SK-N-SH (cell line): ENCODE measurements at regions not wholly inside any gene's neighbourhood (a gene's known extent, or its start where the extent isn't known, plus 50 kb on each side); places are given as distances from the start of the nearest gene placed in this dataset.
"Not testable (repeated sequence)": the region's sequence is repeated elsewhere in the genome, so short reads cannot be mapped to it uniquely, and the experiment has no call there.

Source experiments
- CTCF ChIA-PET: fragments of 300-600, 350-600 bp; formaldehyde crosslinking; extraction: SDS; loops from one replicate; lab custom pipeline; 2021; lab: Yijun Ruan, JAX
- POLR2A ChIA-PET: fragments of 350-600 bp; sonication (Branson Sonifier 250); formaldehyde crosslinking; extraction: SDS; loops from one replicate; lab custom pipeline; 2020; ENCODE audit warnings: antibody characterized with exemption, inconsistent platforms; lab: Yijun Ruan, JAX
- DNase-seq: peaks from one replicate; pipeline ENCODE4 v3.0.0; 2012
- H2AFZ ChIP-seq: fragments of 200-600 bp; sonication (generic); 2 replicates; pipeline ENCODE4 v1.8.1; 2016; ENCODE audit warnings: antibody characterized with exemption, mild to moderate bottlenecking, low read depth
- H3F3A ChIP-seq: fragments of 200-600 bp; sonication (generic); replicated peaks from 2 replicates; pipeline ENCODE3; 2016; ENCODE audit warnings: antibody characterized with exemption, mild to moderate bottlenecking; ENCODE audit not compliant: insufficient read depth
- H3K27ac ChIP-seq, 2 experiments: fragments of 200-500 bp in 1 of 2; fragments of 200-600 bp in 1 of 2; sonication (Bioruptor generic) in 1 of 2; sonication (generic), shearing (Covaris generic) in 1 of 2; 2 replicates each; pipeline versions ENCODE4 v1.5.1 to v1.6.1; 2014 to 2016; ENCODE audit warnings: low read depth in 2 of 2, inconsistent platforms in 1 of 2, low read length in 1 of 2, mild to moderate bottlenecking in 1 of 2, mixed read lengths in 1 of 2
- H3K27me3 ChIP-seq: fragments of 200-600 bp; sonication (generic), shearing (Covaris generic); 2 replicates; pipeline ENCODE4 v1.6.1; 2016; ENCODE audit warnings: mixed run types; ENCODE audit not compliant: insufficient read depth
- H3K36me3 ChIP-seq, 2 experiments: fragments of 200-500 bp in 1 of 2; fragments of 200-600 bp in 1 of 2; sonication (Bioruptor generic) in 1 of 2; sonication (generic) in 1 of 2; replicated peaks in 1 of 2; 2 replicates each; pipeline versions ENCODE3 to v1.5.1; 2014 to 2016; ENCODE audit warnings: low read length in 1 of 2, mild to moderate bottlenecking in 1 of 2; ENCODE audit not compliant: insufficient read depth in 2 of 2, control insufficient read depth in 1 of 2
- H3K4me1 ChIP-seq, 2 experiments: fragments of 200-500 bp in 1 of 2; fragments of 200-600 bp in 1 of 2; sonication (Bioruptor generic) in 1 of 2; sonication (generic), shearing (Covaris generic) in 1 of 2; 2 replicates each; pipeline versions ENCODE4 v1.5.1 to v1.6.1; 2014 to 2016; ENCODE audit warnings: low read depth in 1 of 2, low read length in 1 of 2, mixed run types in 1 of 2; ENCODE audit not compliant: insufficient read depth in 2 of 2, control insufficient read depth in 1 of 2
- H3K4me2 ChIP-seq: fragments of 200-600 bp; sonication (generic), shearing (Covaris generic); 2 replicates; pipeline ENCODE4 v1.6.1; 2017; ENCODE audit warnings: mixed run types
- H3K4me3 ChIP-seq, 2 experiments: fragments of 200-500 bp in 1 of 2; fragments of 200-600 bp in 1 of 2; sonication (Bioruptor generic) in 1 of 2; sonication (generic), shearing (Covaris generic) in 1 of 2; 2 replicates each; pipeline versions ENCODE4 v1.5.1 to v1.8.1; 2014 to 2016; ENCODE audit warnings: low read depth in 2 of 2, inconsistent platforms in 1 of 2, low read length in 1 of 2, mild to moderate bottlenecking in 1 of 2, mixed read lengths in 1 of 2, moderate library complexity in 1 of 2
- H3K79me2 ChIP-seq: fragments of 200-600 bp; sonication (generic); 2 replicates; pipeline ENCODE4 v1.8.1; 2017; ENCODE audit warnings: mild to moderate bottlenecking; ENCODE audit not compliant: insufficient read depth
- H3K9ac ChIP-seq: fragments of 200-600 bp; sonication (generic); 2 replicates; pipeline ENCODE4 v1.6.1; 2017; ENCODE audit warnings: mixed run types
- H3K9me2 ChIP-seq: fragments of 200-600 bp; sonication (generic); 2 replicates; pipeline ENCODE4 v1.6.1; 2017; ENCODE audit warnings: mixed run types
- H3K9me3 ChIP-seq: fragments of 200-600 bp; sonication (generic); 2 replicates; pipeline ENCODE4 v1.6.1; 2017; ENCODE audit warnings: mixed run types, mild to moderate bottlenecking, moderate library complexity
- H4K20me1 ChIP-seq: fragments of 200-600 bp; sonication (generic); 2 replicates; pipeline ENCODE4 v1.6.1; 2017; ENCODE audit warnings: mild to moderate bottlenecking, mixed run types; ENCODE audit not compliant: insufficient read depth
- CHD2 ChIP-seq: fragments of 150-350 bp; IDR thresholded peaks from 2 replicates; pipeline ENCODE4 v1.6.1; 2018; ENCODE audit warnings: low read length; ENCODE audit not compliant: partially characterized antibody
- ELF1 ChIP-seq: IDR thresholded peaks from 2 replicates; pipeline ENCODE4 v1.4.0; 2012
- EP300 ChIP-seq, 2 experiments: IDR thresholded peaks; 2 replicates each; pipeline versions ENCODE4 v1.4.0 to v1.6.1; 2012; ENCODE audit warnings: borderline replicate concordance in 1 of 2, low read depth in 1 of 2, low read length in 1 of 2
- FOXM1 ChIP-seq: IDR thresholded peaks from 2 replicates; pipeline ENCODE4 v1.4.0; 2012; ENCODE audit warnings: low read depth, mild to moderate bottlenecking
- GABPA ChIP-seq: IDR thresholded peaks from 2 replicates; pipeline ENCODE4 v1.4.0; 2012; ENCODE audit warnings: low read depth, mild to moderate bottlenecking
- GATA2 ChIP-seq: sonication (generic); formaldehyde crosslinking; IDR thresholded peaks from 2 replicates; pipeline ENCODE4 v1.5.0; 2020; ENCODE audit warnings: mild to moderate bottlenecking, missing genetic modification reagents
- IRF3 ChIP-seq: fragments of 150-350 bp; IDR thresholded peaks from 2 replicates; pipeline ENCODE4 v1.6.1; 2016; ENCODE audit warnings: mild to moderate bottlenecking, low read depth, low read length
- JUND ChIP-seq: IDR thresholded peaks from 2 replicates; pipeline ENCODE4 v1.4.0; 2012
- MXI1 ChIP-seq: IDR thresholded peaks from 2 replicates; pipeline ENCODE4 v1.6.1; 2012; ENCODE audit warnings: mild to moderate bottlenecking, low read depth, low read length, improper control_type of control experiment
- NRF1 ChIP-seq: IDR thresholded peaks from 2 replicates; pipeline ENCODE4 v1.6.1; 2012; ENCODE audit warnings: low read depth, mild to moderate bottlenecking, low read length
- POLR2AphosphoS5 ChIP-seq: IDR thresholded peaks from 2 replicates; pipeline ENCODE4 v1.6.1; 2012; ENCODE audit warnings: low read depth, low read length
- RAD21 ChIP-seq: IDR thresholded peaks from 2 replicates; pipeline ENCODE4 v1.6.1; 2012; ENCODE audit warnings: mild to moderate bottlenecking, low read length
- REST ChIP-seq: IDR thresholded peaks from 2 replicates; pipeline ENCODE4 v1.6.1; 2012; ENCODE audit warnings: mild to moderate bottlenecking, low read depth, low read length, moderate library complexity
- RXRA ChIP-seq: IDR thresholded peaks from 2 replicates; pipeline ENCODE4 v1.4.0; 2012; ENCODE audit warnings: low read depth, mild to moderate bottlenecking, borderline replicate concordance
- SIN3A ChIP-seq: IDR thresholded peaks from 2 replicates; pipeline ENCODE4 v1.6.1; 2012; ENCODE audit warnings: low read depth, mild to moderate bottlenecking, low read length, moderate library complexity, borderline replicate concordance
- SMC3 ChIP-seq: IDR thresholded peaks from 2 replicates; pipeline ENCODE4 v1.6.1; 2012; ENCODE audit warnings: low read depth, low read length, improper control_type of control experiment
- TAF1 ChIP-seq: IDR thresholded peaks from 2 replicates; pipeline ENCODE4 v1.6.1; 2012; ENCODE audit warnings: low read depth, mild to moderate bottlenecking, low read length, moderate library complexity, borderline replicate concordance
- USF1 ChIP-seq: IDR thresholded peaks from 2 replicates; pipeline ENCODE4 v1.4.0; 2012; ENCODE audit warnings: low read depth, borderline replicate concordance
- YY1 ChIP-seq: IDR thresholded peaks from 2 replicates; pipeline ENCODE4 v1.4.0; 2012; ENCODE audit warnings: low read depth, mild to moderate bottlenecking
- WGBS: methylation state at CpG from one replicate; pipeline ENCODE4 v1.1.6; 2017; ENCODE audit warnings: low lambda C conversion rate; 5-methylcytosine and 5-hydroxymethylcytosine counted together

GRCh38 chr1:116847688-116848531, 61.8 kb upstream of the PTGFRN start (continued):
- no peak for TF ChIP-seq YY1

GRCh38 chr1:116850436-116850835, 59.3 kb upstream of the PTGFRN start:
- WGBS = 53% methylated on average over 1 of the region's 1 CpG
- Histone ChIP-seq H3K9me2 (no peaks in the 10 kb centered on the region), H3F3A (no peaks in the 10 kb centered on the region), H4K20me1 (no peaks in the 10 kb centered on the region), H3K9me3 (no peaks in the 10 kb centered on the region), H3K4me3 (no peak overlapping the region), H3K27me3 (no peaks in the 10 kb centered on the region), H3K9ac (no peak overlapping the region), H3K4me2 (no peak overlapping the region), H3K36me3 (no peaks in the 10 kb centered on the region), H3K27ac (no peak overlapping the region), H3K4me1 (peaks cover 23 to 26% of the 10 kb centered on the region in 2 experiments), H2AFZ (no peak overlapping the region), H3K79me2 (no peaks in the 10 kb centered on the region)
- DNase-seq = no peak
- no peak for TF ChIP-seq NRF1
- no peak for TF ChIP-seq CHD2
- TF ChIP-seq ELF1 = no peak
- TF ChIP-seq REST = no peak
- TF ChIP-seq SIN3A = no peak
- no peak for TF ChIP-seq GATA2 (CRISPR knock-in tag)
- TF ChIP-seq RXRA = no peak
- TF ChIP-seq YY1 = no peak
- TF ChIP-seq USF1 = no peak
- TF ChIP-seq POLR2AphosphoS5 = no peak
- TF ChIP-seq EP300 (IDR thresholded peaks at IDR 0.05; ENCODE audit: borderline replicate concordance in 1 of 2, low read depth in 1 of 2, low read length in 1 of 2) = no peak
- TF ChIP-seq RAD21 = no peak
- no peak for TF ChIP-seq FOXM1
- no peak for TF ChIP-seq SMC3
- TF ChIP-seq GABPA = no peak
- no peak for TF ChIP-seq JUND
- no peak for TF ChIP-seq TAF1
- no peak for TF ChIP-seq IRF3
- no peak for TF ChIP-seq MXI1
- CTCF ChIA-PET = no interaction called here
- POLR2A ChIA-PET = no interaction called here

DNA sequence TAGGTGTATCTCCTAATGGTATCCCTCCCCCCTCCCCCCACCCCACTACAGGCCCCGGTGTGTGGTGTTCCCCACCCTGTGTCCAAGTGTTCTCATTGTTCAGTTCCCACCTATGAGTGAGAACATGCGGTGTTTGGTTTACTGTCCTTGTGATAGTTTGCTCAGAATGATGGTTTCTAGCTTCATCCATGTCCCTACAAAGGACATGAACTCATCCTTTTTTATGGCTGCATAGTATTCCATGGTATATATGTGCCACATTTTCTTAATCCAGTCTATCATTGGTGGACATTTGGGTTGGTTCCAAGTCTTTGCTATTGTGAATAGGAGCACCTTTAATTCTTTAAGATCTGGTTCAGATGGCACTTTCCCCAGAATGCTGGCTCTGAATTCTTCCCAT, 58.5 kb upstream of the PTGFRN start:
- H3K4me3 ChIP-seq, POLR2A ChIA-PET, H3F3A ChIP-seq, H3K9ac ChIP-seq, H2AFZ ChIP-seq, H3K27ac ChIP-seq, DNase-seq, H3K27me3 ChIP-seq, H3K9me2 ChIP-seq, H3K9me3 ChIP-seq, H3K4me2 ChIP-seq, H3K79me2 ChIP-seq, CTCF ChIA-PET, H4K20me1 ChIP-seq, H3K36me3 ChIP-seq: not testable (repeated sequence)
- H3K4me1 ChIP-seq = peaks cover 30 to 34% of the 10 kb centered on the region in 2 experiments
- 71% methylated on average over 2 of the region's 2 CpGs for WGBS
